ENCODE measurements at regions not wholly inside any gene's neighbourhood (a gene's known extent, or its start where the extent isn't known, plus 50 kb on each side); places are given as distances from the start of the nearest gene placed in this dataset.
"Not testable (repeated sequence)": the region's sequence is repeated elsewhere in the genome, so short reads cannot be mapped to it uniquely, and the experiment has no call there.

DNA sequence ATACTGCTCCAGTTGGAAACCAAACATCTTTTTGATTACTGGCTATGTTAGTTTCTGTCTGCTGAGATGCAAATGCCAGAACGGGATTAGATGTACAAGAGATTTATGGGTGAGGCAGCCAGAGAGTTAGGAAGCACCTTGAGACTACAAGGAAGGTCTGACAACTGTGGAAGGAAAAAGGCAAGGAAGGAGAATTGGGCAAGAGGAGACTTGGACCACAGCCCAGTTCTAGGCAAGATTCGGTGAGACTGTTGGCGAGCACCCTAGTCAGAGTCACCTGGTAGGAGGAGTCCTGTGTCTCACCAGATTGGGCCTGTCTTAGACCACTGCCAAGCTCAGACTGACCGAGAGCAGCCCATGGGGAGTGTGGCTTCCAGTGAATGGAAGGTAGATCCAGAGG lies 91.8 kb upstream of the F13A1 start:
- no peak for DNase-seq

DNA sequence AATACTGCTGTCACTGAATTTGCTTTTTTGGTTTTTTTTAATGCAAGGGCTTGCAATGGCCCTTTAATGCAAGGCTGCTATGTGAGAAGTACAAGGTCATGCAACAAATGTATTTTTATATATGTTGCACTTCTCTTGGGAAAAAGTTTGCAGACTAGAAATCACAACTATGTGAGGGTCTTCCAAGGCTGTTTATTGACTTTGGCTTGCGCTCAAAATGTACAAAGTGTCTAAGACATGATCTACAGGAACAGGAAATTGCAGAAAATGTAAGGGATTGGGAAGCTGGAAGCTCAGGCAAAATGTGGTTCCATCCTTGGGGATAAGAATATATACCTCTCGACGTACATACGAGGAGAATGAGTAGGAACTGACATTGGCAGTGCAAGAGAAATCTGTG lies 92.2 kb upstream of the F13A1 start:
- no peak for DNase-seq

DNA sequence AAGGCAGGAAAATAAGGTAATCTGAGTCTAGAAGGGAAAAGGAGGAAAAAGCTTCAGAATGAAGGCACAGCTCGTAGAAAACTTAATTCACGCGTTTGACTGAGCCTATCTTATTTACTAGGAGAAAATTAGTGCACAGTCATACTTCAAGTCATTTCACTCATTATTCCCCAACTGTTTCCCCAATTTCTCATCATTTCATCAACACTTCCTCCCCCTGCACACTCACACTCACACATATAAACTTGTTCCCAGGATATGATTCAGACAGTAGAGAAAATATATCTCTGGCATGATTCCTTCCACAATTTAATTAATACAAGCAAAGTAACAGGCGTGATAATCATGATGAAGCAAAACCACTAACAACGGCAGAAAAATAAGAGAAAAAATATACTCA lies 94.5 kb upstream of the F13A1 start:
- no peak for DNase-seq

DNA sequence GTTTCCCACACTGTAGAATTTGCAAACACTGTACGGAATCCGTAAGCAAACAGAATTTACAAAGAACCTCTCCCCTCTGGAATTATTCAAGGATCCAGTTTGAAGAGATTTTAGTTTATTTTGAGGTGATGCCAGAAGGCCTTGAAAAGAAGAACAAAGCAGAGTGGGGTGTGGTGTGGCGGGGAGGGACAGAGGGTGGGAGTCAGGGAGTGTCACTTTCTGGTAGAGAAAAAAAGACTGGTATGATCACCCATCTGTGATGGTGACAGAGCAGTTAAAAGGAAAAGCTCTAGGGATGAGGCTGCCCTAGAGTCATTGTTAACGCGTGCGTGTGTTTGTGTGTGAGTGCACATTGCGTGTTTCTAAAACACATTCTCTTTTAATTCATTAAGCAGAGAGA lies 97.0 kb upstream of the F13A1 start:
- DNase-seq: no peak

DNA sequence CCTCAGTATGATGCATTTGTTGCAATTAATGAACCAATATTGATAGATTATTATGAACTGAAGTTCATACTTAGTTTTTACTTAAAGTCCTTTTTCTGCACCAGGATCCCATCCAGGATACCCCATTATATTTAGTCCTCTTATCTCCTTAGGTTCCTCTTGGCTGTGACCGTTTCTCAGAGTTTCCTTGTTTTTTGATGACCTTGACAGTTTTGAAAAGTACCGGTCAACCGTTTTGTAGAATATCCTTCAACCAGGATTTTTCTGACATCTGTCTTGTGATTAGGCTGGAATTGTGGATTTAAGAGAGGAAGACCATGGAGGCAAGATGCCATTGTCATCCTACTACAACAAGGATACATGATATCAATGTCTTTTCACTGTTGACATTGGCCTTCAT lies 98.0 kb upstream of the F13A1 start:
- DNase-seq: no peak

DNA sequence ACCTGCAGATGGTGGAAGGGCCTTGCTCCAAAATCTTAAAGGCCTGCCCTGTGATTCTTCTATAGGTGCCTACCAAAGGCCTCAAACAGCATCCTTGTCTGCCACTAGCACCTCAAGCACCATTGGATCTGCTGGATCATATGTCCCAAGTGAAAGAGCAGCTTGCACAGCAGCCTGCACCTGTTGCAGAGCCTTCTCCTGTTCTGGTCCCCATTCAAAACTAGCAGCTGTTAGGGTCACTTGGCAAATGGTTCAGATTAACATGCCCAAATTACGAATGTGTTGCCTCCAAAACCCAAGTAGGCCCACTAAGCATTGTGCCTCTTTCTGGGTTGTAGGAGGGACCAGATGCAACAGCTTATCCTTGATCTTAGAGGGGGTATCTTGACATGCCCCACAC lies 99.6 kb upstream of the F13A1 start:
- DNase-seq: no peak

DNA sequence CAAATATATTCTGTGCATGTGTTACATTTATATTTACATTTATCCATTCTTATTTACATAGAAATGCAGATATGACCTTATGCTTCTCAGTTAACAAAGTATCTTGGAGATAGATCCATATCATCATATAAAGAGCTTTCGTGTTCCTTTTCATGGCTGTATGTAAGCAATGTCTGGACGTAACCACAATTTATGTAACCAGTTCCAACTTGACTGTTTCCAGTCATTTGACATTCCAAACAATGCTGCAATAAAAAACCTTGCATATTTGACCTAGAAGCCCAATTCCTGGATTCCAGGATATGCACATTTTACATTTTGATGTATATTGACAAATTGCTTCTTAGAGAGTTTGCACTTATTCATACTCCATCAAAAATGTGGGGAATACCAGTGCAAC lies 113.7 kb upstream of the F13A1 start:
- DNase-seq: no peak

DNA sequence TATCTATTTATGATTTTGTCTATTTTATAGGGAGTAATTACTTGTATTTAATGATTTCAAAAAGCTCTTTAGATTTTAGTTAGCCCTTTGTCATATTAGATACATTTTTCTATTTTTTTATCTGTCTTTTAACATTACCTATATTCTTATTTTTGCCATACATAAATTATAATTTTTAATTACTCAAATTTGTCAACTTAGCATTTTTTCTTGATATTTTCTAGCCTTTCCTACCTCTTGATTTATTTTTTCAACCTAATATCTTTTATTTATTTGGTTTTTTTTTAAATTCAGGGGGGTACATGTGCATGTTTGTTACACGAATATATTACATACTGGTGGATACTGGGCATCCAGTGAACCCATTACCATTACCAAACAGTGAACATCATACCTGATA lies 114.3 kb upstream of the F13A1 start:
- no peak for DNase-seq

DNA sequence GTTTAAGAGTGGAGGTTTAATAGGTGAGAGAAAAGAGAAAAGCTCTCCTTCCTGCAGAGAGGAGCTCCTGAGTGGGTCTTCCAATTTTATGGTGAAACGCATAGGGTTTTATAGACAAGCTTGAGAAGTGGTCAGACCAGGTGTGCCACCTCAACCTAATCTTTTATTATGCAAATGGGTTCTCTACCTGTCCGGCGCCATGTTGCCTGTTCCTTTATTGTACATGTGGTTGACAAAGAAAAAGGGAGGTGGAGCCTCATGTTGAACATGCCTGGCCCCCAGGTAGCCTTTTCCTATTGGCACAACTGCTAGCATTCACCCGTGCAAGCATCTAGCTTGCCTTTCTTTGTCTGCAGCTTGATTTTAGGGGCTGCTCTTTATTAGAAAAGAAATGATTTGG lies 115.9 kb upstream of the F13A1 start:
- DNase-seq: no peak

DNA sequence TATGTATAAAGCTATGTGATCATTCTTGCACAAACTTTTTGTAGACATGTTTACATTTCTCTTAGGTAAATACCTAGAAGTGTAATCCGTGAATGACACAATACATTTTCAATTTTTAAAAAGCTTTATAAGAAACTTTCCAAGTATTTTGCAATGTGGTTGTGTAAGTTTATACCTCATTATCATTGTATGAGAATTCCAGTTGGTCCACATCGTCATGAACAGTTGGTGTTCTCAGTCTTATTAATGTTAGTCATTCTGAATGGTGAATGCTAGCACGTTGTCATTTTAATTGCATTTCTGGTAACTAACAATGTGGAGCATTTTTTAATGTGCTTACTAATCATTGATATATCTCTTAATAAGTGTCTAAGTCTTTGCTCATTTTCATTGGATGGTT lies 116.5 kb upstream of the F13A1 start:
- DNase-seq: no peak

DNA sequence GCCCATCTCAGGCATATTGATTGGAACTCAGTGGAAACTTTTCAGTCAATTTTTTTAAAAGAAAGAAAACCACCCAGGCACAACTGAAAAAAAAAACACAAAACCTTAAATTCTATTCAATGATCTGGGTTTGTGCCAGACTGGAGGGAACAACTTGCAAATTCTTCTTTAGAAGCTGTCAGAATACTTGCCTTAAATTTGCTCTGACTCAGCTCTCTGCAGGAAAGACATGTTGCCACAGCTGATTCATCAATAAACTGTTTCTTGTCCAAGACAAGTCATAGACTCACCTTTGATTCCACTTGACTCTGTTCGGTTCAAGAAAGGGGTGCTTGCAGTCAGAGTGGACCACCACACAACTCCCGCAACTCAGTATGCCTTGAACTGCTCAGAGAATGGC lies 117.8 kb upstream of the F13A1 start:
- no peak for DNase-seq

DNA sequence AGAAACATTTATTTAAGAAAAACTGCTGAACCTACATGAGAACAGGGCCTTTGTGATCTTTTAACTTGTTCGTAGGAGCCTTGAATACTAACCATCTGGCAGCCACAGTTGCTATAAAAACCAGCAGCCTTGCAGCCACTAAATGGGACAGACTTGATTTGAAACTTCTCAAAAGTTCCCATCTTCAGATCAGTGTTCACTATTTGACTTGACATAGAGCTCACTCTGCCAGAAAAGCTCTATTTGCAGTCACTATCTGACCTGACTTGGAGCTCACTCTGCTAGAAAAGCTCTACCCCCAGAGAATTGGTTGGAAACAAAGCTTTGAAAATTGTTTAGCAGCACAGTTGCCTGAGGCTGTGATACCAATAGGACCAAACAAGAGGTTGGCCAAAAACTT lies 119.3 kb upstream of the F13A1 start:
- no peak for DNase-seq

DNA sequence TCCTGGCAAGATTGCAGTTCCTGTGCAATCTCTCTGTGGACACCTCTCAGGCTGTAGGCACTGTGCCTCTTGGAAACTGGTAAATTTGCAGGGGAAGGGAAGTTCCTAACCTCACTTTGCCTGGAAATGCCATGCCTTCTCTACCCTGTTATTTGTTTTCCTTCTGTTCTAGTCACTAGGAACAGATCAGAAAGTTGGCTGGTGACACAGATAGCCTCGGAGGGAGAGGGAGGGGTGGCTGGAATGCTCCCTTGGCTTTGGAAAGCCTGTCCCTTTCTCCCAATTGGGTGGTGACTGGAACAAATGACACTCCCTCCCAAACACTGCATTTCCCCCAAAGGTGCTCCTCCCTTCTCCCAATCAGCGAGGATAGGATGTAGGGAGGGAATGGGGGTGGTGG lies 131.5 kb upstream of the F13A1 start:
- DNase-seq: no peak

DNA sequence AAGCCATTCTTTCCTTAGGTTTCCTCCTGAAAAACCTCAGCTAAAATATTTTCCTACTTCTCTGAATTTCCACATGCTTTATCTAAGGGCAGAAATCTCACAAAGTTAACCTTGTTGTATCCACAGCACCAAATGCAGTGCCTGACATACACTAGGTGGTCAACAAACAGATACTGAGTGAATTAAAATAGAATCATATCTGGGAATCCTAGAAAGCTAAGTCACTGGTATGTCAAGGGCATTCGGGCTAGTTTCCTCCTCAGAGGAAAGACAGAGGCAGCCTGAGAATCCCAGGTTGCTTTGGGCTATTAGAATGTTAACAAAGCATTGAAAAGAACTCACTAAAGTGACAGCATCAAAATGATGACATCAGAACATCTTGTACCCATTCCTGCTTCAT lies 132.7 kb upstream of the F13A1 start:
- DNase-seq: no peak

DNA sequence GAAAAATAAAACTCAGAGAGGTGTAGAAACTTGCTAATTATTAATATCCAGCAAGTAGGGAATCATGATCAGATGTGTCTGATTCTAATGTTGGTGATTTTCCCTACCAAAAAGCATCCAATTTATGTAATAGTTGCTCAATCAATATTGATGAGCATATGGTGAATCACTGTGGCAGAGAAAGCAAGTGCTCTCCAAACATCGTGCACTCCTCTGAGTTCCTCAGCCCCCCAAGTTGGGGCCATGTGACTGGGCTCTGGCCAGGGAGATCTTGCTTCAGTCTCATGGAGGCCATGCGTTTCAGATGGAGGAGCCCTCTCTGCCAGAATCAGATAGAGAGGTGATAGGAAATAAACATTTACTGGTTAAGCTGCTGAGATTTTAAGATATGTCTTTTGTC lies 133.2 kb upstream of the LY86 start:
- DNase-seq: no peak

DNA sequence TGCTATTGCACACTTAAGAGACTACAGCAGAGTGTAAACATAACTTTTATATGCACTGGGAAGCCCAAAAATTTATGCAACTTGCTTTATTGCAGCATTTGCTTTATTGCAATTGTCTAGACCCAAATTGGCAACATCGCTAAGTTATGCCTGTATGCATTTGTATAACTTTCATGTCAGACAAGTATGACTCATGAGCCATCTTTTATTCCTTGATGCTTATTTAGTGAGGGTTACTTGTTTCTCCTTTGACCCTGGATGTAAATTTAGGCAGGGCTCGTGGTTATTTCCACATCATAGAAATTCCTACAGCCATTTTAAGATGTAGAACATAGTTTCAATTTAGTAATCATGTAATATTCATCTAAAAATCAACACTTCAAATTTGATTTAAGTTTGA lies 130.3 kb upstream of the LY86 start:
- DNase-seq: no peak

DNA sequence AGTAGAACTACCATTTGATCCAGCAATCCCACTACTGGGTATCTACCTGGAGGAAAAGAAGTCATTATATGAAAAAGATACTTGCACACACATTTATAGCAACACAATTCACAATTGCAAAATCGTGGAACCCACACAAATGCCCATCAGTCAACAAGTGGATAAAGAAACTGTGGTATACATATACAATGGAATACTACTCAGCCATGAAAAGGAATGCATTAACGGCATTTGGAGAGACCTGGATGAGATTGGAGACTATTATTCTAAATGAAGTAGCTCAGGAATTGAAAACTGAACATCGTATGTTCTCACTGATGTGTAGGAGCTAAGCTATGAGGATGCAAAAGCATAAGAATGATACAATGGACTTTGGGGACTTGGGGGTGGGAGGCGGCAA lies 128.6 kb upstream of the LY86 start:
- DNase-seq: not testable (repeated sequence)

DNA sequence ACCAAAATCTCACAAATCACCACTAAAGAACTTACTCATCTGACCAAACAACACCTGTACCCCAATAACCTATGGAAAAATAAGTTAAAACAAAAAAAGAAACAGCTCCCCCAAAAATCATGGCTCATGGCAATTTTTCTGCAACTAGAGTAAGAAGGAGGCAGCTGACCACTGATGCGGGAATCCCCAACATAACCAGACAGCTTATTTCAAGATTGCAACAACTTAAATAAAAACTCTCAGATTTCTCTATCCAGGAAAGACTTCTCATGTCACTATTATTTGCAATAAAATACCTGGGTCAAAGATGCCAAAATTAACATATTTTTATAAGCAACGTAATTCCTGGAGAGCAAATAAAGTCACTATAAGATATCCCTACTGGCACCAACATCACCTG lies 128.1 kb upstream of the LY86 start:
- DNase-seq: no peak

DNA sequence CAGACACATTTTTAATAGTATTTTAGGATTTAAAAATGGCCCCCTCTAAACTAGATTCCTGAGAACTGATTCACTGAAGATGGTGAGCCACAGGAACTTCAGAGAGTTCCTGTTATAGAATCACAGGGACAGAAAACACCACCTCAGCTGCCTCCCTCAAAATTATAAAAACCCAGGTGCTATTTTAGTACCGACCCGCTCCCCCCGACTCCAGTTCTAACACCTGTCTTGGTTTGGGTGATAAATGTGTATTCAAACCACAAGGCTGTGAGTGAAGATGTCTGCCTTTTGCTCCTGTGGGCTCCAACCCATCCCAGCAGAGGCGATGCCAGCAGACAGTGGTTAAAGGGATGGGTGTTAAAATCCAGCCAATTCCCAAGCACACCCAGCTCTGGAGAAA lies 127.4 kb upstream of the LY86 start:
- no peak for DNase-seq

DNA sequence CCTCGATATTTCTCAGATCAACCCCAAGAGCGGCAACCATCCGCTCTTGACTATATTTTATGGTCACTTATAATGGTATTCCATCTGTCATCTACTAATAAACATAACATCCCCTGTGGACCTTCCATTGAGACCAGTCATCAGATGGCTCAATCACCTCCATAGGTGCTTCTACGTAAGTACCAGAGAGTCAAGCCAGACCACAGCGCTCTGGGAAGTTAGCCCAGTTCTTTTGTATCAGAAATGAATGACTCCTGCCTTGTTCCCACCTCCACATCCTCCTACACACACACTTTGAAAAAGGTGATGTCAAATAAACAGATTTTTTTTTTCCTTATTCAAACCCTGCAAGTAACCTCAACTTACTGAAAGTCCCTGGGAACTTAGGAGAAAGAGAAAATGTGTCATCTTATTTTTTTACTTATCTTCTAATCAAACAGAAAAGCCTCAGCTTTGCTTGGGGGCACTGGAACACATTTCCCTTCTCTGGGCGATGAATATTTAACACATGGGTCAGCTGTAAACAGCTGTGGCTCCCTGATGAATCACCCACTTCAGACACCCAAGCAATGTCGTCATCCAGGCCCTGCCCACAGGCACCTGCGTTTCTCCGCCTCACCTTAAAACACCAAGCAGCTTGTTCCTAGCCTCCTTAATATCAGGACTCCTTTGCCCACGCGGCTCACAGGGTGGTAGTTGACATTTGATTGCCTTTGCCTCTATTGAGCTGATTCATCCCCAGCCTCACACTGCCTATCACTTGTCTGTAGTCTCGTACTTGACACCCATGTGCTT lies 121.4 kb upstream of the LY86 start:
- no peak for DNase-seq

DNA sequence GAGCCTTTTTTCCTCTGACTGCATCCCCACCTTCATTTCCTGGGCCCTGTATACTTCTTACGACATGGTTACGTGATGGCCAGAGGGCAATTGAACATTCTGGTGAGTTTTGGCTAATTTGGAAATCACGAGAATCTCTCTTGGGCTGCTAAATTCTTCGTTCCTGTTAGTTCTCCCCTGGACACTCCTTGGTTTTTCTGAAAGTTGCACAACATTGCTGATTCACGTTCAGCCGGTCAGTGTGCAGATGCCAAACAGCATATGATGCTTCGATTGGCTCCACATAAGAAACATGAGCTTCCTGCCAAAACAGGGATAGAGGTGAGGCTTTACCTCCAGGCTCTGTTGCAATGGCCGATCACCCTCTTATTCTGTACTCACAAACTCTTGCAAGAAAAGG lies 119.4 kb upstream of the LY86 start:
- DNase-seq: no peak

DNA sequence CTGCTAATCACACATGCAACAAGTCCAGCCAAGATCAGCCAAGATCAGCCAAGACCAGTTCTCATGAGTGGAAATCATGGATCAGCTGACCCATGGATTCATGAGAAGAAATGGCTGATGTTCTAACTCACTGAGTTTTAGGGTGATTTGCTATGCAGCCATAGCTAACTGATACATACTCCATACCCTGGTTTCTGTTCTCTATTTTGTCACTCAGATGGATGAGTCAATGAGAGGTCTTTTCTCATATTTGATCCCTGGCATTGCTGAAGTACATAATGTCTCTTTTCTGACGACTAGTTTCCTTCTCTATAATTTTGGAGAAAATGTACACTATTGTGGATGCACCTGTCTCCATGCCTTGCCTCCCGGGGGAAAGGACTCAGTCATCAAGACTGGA lies 118.4 kb upstream of the LY86 start:
- DNase-seq: no peak

DNA sequence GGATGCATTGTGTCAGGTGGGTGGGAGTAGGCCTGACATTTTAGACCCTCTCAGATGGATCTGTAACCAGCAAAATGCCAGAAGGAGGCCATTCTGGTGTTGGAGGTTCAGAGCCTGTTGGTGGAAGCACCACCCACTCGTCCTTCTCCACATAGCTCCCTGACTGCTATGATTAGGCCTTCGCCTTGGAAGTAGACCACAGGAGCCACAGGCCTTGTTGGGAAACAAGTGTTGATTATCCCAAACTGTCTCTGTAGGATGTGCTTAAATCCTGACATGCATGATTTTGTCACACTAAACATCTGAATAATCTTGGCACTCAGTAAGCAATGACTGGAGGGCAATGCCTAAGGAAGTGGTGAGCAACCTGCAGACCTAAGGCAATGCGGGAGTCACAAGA lies 117.2 kb upstream of the LY86 start:
- DNase-seq: no peak
